ENCODE measurements at regions not wholly inside any gene's neighbourhood (a gene's known extent, or its start where the extent isn't known, plus 50 kb on each side); places are given as distances from the start of the nearest gene placed in this dataset.

- DNase-seq: no peak
These were observed 375.3 kb downstream of the PLOD2 start for GRCh38 chr3:145785668-145786067.

- no peak for DNase-seq
These were observed 363.0 kb downstream of the PLOD2 start for GRCh38 chr3:145798007-145798406.

GRCh38 chr3:145798696-145799537, 362.1 kb downstream of the PLOD2 start:
- DNase-seq: no peak

- DNase-seq: no peak
These were observed 359.3 kb downstream of the PLOD2 start for GRCh38 chr3:145801696-145802095.

GRCh38 chr3:145807990-145808389, 353.0 kb downstream of the PLOD2 start:
- peak; percentile 28 to 47 for DNase-seq

GRCh38 chr3:145812391-145812790, 348.6 kb downstream of the PLOD2 start:
- no peak for DNase-seq

GRCh38 chr3:145815707-145816413, 345.1 kb downstream of the PLOD2 start:
- DNase-seq: no peak

GRCh38 chr3:145817870-145818483, 343.0 kb downstream of the PLOD2 start:
- no peak for DNase-seq

- DNase-seq: no peak
These were observed 340.8 kb downstream of the PLOD2 start for GRCh38 chr3:145820170-145820569.

- no peak for DNase-seq
These were observed 318.6 kb downstream of the PLOD2 start for GRCh38 chr3:145842294-145842902.

- DNase-seq: no peak
These were observed 317.4 kb downstream of the PLOD2 start for GRCh38 chr3:145843561-145843960.

- DNase-seq: no peak
These were observed 311.9 kb downstream of the PLOD2 start for GRCh38 chr3:145849115-145849514.

- no peak for DNase-seq
These were observed 306.5 kb downstream of the PLOD2 start for GRCh38 chr3:145854499-145854898.

- DNase-seq: no peak
These were observed 303.0 kb downstream of the PLOD2 start for GRCh38 chr3:145857956-145858355.

- no peak for DNase-seq
These were observed 296.6 kb downstream of the PLOD2 start for GRCh38 chr3:145864336-145864735.

- DNase-seq: no peak
These were observed 295.5 kb downstream of the PLOD2 start for GRCh38 chr3:145865399-145866018.

GRCh38 chr3:145869958-145870357, 291.0 kb downstream of the PLOD2 start:
- no peak for DNase-seq

- DNase-seq: no peak
These were observed 278.5 kb downstream of the PLOD2 start for GRCh38 chr3:145882436-145882835.

- DNase-seq: no peak
These were observed 271.3 kb downstream of the PLOD2 start for GRCh38 chr3:145889730-145890129.

GRCh38 chr3:145892869-145893268, 268.1 kb downstream of the PLOD2 start:
- no peak for DNase-seq

GRCh38 chr3:145893331-145893730, 267.7 kb downstream of the PLOD2 start:
- DNase-seq: no peak

- DNase-seq: no peak
These were observed 262.5 kb downstream of the PLOD2 start for GRCh38 chr3:145898487-145898886.

- no peak for DNase-seq
These were observed 261.7 kb downstream of the PLOD2 start for GRCh38 chr3:145899241-145899640.

Data from SHP77 (cell line).